ENCODE measurements at regions not wholly inside any gene's neighbourhood (a gene's known extent, or its start where the extent isn't known, plus 50 kb on each side); places are given as distances from the start of the nearest gene placed in this dataset.

DNA sequence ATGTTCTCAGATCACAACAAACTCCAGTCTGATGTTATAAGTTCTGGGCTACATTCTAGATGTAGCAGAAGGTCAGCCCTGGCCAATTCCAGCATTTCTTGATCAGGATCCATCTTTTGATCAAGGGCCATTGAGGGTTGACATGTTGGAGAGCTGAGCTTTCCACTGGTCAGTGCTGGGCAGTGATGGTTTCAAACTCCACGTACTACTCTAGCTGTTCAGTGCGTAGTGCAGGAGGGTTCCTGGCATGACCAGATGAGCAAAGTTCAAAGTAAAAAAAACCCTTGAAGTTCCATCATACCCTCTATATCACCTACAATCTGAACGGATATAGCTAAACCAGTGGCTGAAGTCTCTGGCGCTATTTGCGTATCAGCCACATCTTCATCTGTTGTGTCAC is 210.4 kb upstream of the OSR1 start:
- TF ChIP-seq, protein P1, sequence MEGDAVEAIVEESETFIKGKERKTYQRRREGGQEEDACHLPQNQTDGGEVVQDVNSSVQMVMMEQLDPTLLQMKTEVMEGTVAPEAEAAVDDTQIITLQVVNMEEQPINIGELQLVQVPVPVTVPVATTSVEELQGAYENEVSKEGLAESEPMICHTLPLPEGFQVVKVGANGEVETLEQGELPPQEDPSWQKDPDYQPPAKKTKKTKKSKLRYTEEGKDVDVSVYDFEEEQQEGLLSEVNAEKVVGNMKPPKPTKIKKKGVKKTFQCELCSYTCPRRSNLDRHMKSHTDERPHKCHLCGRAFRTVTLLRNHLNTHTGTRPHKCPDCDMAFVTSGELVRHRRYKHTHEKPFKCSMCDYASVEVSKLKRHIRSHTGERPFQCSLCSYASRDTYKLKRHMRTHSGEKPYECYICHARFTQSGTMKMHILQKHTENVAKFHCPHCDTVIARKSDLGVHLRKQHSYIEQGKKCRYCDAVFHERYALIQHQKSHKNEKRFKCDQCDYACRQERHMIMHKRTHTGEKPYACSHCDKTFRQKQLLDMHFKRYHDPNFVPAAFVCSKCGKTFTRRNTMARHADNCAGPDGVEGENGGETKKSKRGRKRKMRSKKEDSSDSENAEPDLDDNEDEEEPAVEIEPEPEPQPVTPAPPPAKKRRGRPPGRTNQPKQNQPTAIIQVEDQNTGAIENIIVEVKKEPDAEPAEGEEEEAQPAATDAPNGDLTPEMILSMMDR (IDR thresholded peaks at IDR 0.05) = no peak
- no peak for TF ChIP-seq POLR2A (IDR thresholded peaks at IDR 0.05)

All from esophagus squamous epithelium (tissue), 4 donors.